A673 (cell line): ENCODE measurements at regions not wholly inside any gene's neighbourhood (a gene's known extent, or its start where the extent isn't known, plus 50 kb on each side); places are given as distances from the start of the nearest gene placed in this dataset.

Experiments
- BruUV-seq: library from RNA; stranded (reverse); fragments of 400-500 nt; replicated peaks from 2 replicates; lab custom pipeline; 2021; lab: Mats Ljungman, UMichigan
- CTCF ChIA-PET: fragments of 300-600 bp; sonication (Branson Sonifier 250); formaldehyde crosslinking; loops from one replicate; lab custom pipeline; 2022; ENCODE audit warnings: antibody characterized with exemption; lab: Charles Lee
- POLR2A ChIA-PET: fragments of 300-600 bp; sonication (Branson Sonifier 250); formaldehyde crosslinking; loops from one replicate; lab custom pipeline; 2022; ENCODE audit warnings: antibody characterized with exemption; ENCODE audit not compliant: low non-redundant PET; lab: Charles Lee
- DNase-seq: peaks from one replicate; pipeline ENCODE4 v3.0.0-alpha.2; 2015; ENCODE audit warnings: low spot score
- H3K27ac ChIP-seq: fragments of 200-600 bp; sonication (generic); 2 replicates; pipeline ENCODE4 v1.5.1; 2016; ENCODE audit warnings: mixed run types, low read depth, mild to moderate bottlenecking, mixed read lengths, antibody characterized with exemption, low read length; ENCODE audit not compliant: poor library complexity, severe bottlenecking
- H3K27me3 ChIP-seq: fragments of 200-600 bp; sonication (generic); replicated peaks from 2 replicates; pipeline ENCODE4 v1.6.1; 2017; ENCODE audit warnings: mixed run types, low read depth, mild to moderate bottlenecking, mixed read lengths, antibody characterized with exemption, low read length; ENCODE audit not compliant: insufficient read depth, poor library complexity
- H3K36me3 ChIP-seq: fragments of 200-600 bp; sonication (generic); 2 replicates; pipeline ENCODE4 v1.6.1; 2016; ENCODE audit warnings: mixed run types, mild to moderate bottlenecking, mixed read lengths, antibody characterized with exemption, low read length; ENCODE audit not compliant: insufficient read depth, poor library complexity, severe bottlenecking
- H3K4me1 ChIP-seq: fragments of 200-600 bp; sonication (generic); 2 replicates; pipeline ENCODE4 v1.6.1; 2017; ENCODE audit warnings: mixed run types, mild to moderate bottlenecking, mixed read lengths, antibody characterized with exemption, low read length; ENCODE audit not compliant: insufficient read depth, poor library complexity, severe bottlenecking
- H3K4me3 ChIP-seq: fragments of 200-600 bp; sonication (generic); 2 replicates; pipeline ENCODE4 v1.5.1; 2016; ENCODE audit warnings: low read depth, mixed run types, mild to moderate bottlenecking, mixed read lengths, low read length; ENCODE audit not compliant: poor library complexity, severe bottlenecking
- H3K9me3 ChIP-seq: fragments of 200-600 bp; sonication (generic); 2 replicates; pipeline ENCODE4 v1.6.1; 2016; ENCODE audit warnings: mixed run types, low read depth, mild to moderate bottlenecking, mixed read lengths, antibody characterized with exemption, low read length; ENCODE audit not compliant: poor library complexity, severe bottlenecking
- CTCF ChIP-seq: fragments of 300-800, 200-600 bp; sonication (generic); conservative IDR thresholded peaks from 2 replicates; pipeline ENCODE4 v1.5.1; 2017; ENCODE audit warnings: low read depth, mild to moderate bottlenecking, antibody characterized with exemption, low read length, moderate library complexity, mixed read lengths
- EZH2 ChIP-seq: fragments of 200-600 bp; sonication (generic); IDR thresholded peaks from 2 replicates; pipeline ENCODE4 v1.6.1; 2017; ENCODE audit warnings: borderline replicate concordance, low read depth, mild to moderate bottlenecking, mixed read lengths, antibody characterized with exemption, low read length; ENCODE audit not compliant: poor library complexity, severe bottlenecking
- intact Hi-C: fragments of 100-400 bp; cut with micrococcal nuclease; formaldehyde crosslinking; loops from one replicate; pipeline ENCODE4 v1.10.0; 2022; ENCODE audit not compliant: unreplicated experiment

GRCh38 chr10:105347487-105347886, 706.4 kb downstream of the SORCS3 start:
- Histone ChIP-seq H3K4me3 (no peak overlapping the region), H3K27ac (no peak overlapping the region), H3K9me3 (no peaks in the 10 kb centered on the region), H3K36me3 (no peaks in the 10 kb centered on the region), H3K27me3 (peaks cover 78% of the 10 kb centered on the region), H3K4me1 (no peaks in the 10 kb centered on the region)
- ChIA-PET POLR2A (interaction anchor here (0.7 kb wide), 1 partner anchor 1779 kb away, joined by 6 read pairs; no protein-coding TSS in a partner anchor), CTCF (no interaction called here)
- no TSS peak for BruUV-seq
- no peak for DNase-seq
- intact Hi-C loops, result no loop called here
- TF ChIP-seq CTCF, result no peak
- no peak for TF ChIP-seq EZH2

DNA sequence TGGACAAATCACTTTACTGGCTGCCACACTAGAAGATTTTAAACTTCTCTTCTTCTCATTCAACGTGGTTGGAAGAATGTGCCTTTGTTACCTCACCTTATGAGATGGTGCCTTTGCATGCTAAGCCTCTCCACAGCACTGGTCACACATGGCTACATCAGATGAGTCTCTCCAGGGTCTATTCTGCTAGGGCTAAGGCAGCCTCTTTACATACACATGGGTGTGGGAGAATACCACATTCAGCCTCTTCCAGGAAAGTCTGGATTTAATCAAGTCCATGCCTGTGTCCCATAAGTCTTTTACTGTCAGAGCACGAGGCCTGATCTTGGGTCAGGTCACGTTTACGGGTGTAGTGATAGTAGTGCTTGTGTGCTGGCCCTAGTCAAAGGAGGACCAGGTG, 701.5 kb downstream of the SORCS3 start:
- BruUV-seq, result no TSS peak
- ChIA-PET POLR2A (no interaction called here), CTCF (no interaction called here)
- no peaks in the 10 kb centered on the region for H3K4me1 ChIP-seq
- no peak overlapping the region for H3K27ac ChIP-seq
- H3K4me3 ChIP-seq, result no peak overlapping the region
- intact Hi-C loops, result loop anchor here (1.0 kb wide), 1 partner anchor 18 kb away; no protein-coding TSS in a partner anchor
- H3K36me3 ChIP-seq, result no peaks in the 10 kb centered on the region
- no peak for DNase-seq
- H3K27me3 ChIP-seq, result peaks cover 80% of the 10 kb centered on the region
- no peaks in the 10 kb centered on the region for H3K9me3 ChIP-seq
- TF ChIP-seq EZH2, result no peak
- no peak for TF ChIP-seq CTCF

DNA sequence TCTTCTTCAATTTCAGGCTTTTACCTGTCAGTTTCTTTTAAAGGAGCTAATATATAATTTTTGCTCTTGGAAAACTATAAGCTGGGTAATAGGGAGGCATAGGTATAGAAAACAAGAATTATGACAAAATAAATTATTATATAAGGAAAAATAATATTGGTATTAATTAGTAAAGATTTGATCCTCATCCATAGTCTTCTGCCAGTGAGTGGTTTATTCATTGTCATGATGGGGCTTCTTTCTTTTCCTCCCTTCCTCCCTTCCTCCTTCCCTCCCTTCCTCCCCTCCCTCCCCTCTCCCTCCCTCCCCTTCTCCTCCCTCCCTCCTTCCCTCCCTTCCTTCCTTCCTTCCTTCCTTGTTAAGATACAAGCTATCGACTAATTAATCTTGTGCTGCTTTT, 698.6 kb downstream of the SORCS3 start:
- TF ChIP-seq EZH2, result no peak
- TF ChIP-seq CTCF, result no peak
- CTCF ChIA-PET, result no interaction called here
- intact Hi-C loops, result no loop called here
- BruUV-seq, result no TSS peak
- no peaks in the 10 kb centered on the region for H3K36me3 ChIP-seq
- H3K27me3 ChIP-seq, result peaks cover 61% of the 10 kb centered on the region
- no peaks in the 10 kb centered on the region for H3K9me3 ChIP-seq
- DNase-seq, result no peak
- H3K4me1 ChIP-seq, result no peaks in the 10 kb centered on the region
- POLR2A ChIA-PET, result no interaction called here
- no peak overlapping the region for H3K4me3 ChIP-seq
- H3K27ac ChIP-seq, result no peak overlapping the region
